ENCODE measurements at regions not wholly inside any gene's neighbourhood (a gene's known extent, or its start where the extent isn't known, plus 50 kb on each side); places are given as distances from the start of the nearest gene placed in this dataset.

DNA sequence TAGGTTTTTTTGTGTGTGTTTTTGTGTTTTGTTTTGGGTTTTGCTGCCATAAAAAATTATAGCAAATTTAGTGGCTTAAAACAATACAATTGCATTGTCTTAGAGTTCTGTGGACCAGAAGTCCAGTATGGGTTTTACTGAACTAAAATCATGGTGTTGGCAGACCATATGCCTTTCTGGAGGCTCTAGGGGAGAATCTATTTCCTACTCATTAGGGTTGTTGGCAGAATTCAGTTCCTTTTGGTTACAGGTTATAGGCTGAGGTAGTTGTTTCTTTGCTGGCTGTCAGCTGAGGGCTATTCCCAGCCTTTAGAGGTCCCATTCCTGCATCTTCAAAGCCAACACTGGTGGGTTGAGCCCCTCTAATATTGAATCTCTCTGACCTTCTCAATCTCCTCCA, 181.3 kb downstream of the IBTK start:
- TF ChIP-seq, protein P1, sequence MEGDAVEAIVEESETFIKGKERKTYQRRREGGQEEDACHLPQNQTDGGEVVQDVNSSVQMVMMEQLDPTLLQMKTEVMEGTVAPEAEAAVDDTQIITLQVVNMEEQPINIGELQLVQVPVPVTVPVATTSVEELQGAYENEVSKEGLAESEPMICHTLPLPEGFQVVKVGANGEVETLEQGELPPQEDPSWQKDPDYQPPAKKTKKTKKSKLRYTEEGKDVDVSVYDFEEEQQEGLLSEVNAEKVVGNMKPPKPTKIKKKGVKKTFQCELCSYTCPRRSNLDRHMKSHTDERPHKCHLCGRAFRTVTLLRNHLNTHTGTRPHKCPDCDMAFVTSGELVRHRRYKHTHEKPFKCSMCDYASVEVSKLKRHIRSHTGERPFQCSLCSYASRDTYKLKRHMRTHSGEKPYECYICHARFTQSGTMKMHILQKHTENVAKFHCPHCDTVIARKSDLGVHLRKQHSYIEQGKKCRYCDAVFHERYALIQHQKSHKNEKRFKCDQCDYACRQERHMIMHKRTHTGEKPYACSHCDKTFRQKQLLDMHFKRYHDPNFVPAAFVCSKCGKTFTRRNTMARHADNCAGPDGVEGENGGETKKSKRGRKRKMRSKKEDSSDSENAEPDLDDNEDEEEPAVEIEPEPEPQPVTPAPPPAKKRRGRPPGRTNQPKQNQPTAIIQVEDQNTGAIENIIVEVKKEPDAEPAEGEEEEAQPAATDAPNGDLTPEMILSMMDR (IDR thresholded peaks at IDR 0.05) = no peak
- no peak for TF ChIP-seq EP300 (IDR thresholded peaks at IDR 0.05)
- TF ChIP-seq POLR2A (IDR thresholded peaks at IDR 0.05) = no peak
- TF ChIP-seq POLR2AphosphoS5 (IDR thresholded peaks at IDR 0.05) = no peak

Measured in upper lobe of left lung (tissue), 4 donors.